ENCODE measurements at regions not wholly inside any gene's neighbourhood (a gene's known extent, or its start where the extent isn't known, plus 50 kb on each side); places are given as distances from the start of the nearest gene placed in this dataset.

GRCh38 chr5:165882099-165882498 is 2376.7 kb downstream of the MAT2B start:
- no peaks in the 10 kb centered on the region for H3K4me1 ChIP-seq (ENCODE audit: insufficient read depth, poor library complexity, severe bottlenecking)
- DNase-seq (ENCODE audit: low spot score) (no peak), ATAC-seq (ENCODE audit: low read depth) (no peak)
- H3K36me3 ChIP-seq (ENCODE audit: low read depth) = no peaks in the 10 kb centered on the region
- TF ChIP-seq CTCF (IDR thresholded peaks at IDR 0.05; ENCODE audit: poor library complexity, severe bottlenecking) = no peak
- no peak overlapping the region for H3K4me3 ChIP-seq (ENCODE audit: severe bottlenecking)
- H3K27me3 ChIP-seq (ENCODE audit: insufficient read depth, poor library complexity, severe bottlenecking) = peaks cover 4% of the 10 kb centered on the region
- H3K27ac ChIP-seq (ENCODE audit: poor library complexity, severe bottlenecking) = no peak overlapping the region
- no peaks in the 10 kb centered on the region for H3K9me3 ChIP-seq (ENCODE audit: severe bottlenecking)

GRCh38 chr5:165885623-165886350 is 2380.4 kb downstream of the MAT2B start:
- Histone ChIP-seq H3K9me3 (ENCODE audit: severe bottlenecking) (peaks cover 2% of the 10 kb centered on the region), H3K27ac (ENCODE audit: poor library complexity, severe bottlenecking) (no peak overlapping the region), H3K36me3 (ENCODE audit: low read depth) (no peaks in the 10 kb centered on the region), H3K4me1 (ENCODE audit: insufficient read depth, poor library complexity, severe bottlenecking) (no peaks in the 10 kb centered on the region), H3K4me3 (ENCODE audit: severe bottlenecking) (no peak overlapping the region), H3K27me3 (ENCODE audit: insufficient read depth, poor library complexity, severe bottlenecking) (peaks cover 3% of the 10 kb centered on the region)
- ATAC-seq (ENCODE audit: low read depth) (no peak), DNase-seq (ENCODE audit: low spot score) (no peak)
- TF ChIP-seq CTCF (IDR thresholded peaks at IDR 0.05; ENCODE audit: poor library complexity, severe bottlenecking) = no peak

GRCh38 chr5:165887147-165887546 is 2381.7 kb downstream of the MAT2B start:
- peaks cover 2% of the 10 kb centered on the region for H3K9me3 ChIP-seq (ENCODE audit: severe bottlenecking)
- H3K36me3 ChIP-seq (ENCODE audit: low read depth) = no peaks in the 10 kb centered on the region
- H3K4me1 ChIP-seq (ENCODE audit: insufficient read depth, poor library complexity, severe bottlenecking) = no peaks in the 10 kb centered on the region
- H3K27ac ChIP-seq (ENCODE audit: poor library complexity, severe bottlenecking) = no peak overlapping the region
- no peak for TF ChIP-seq CTCF (IDR thresholded peaks at IDR 0.05; ENCODE audit: poor library complexity, severe bottlenecking)
- ATAC-seq (ENCODE audit: low read depth) (no peak), DNase-seq (ENCODE audit: low spot score) (no peak)
- no peak overlapping the region for H3K4me3 ChIP-seq (ENCODE audit: severe bottlenecking)
- no peaks in the 10 kb centered on the region for H3K27me3 ChIP-seq (ENCODE audit: insufficient read depth, poor library complexity, severe bottlenecking)

- Histone ChIP-seq H3K4me3 (ENCODE audit: severe bottlenecking) (no peak overlapping the region), H3K4me1 (ENCODE audit: insufficient read depth, poor library complexity, severe bottlenecking) (no peaks in the 10 kb centered on the region), H3K36me3 (ENCODE audit: low read depth) (no peaks in the 10 kb centered on the region), H3K27ac (ENCODE audit: poor library complexity, severe bottlenecking) (no peak overlapping the region), H3K27me3 (ENCODE audit: insufficient read depth, poor library complexity, severe bottlenecking) (peaks cover 3% of the 10 kb centered on the region), H3K9me3 (ENCODE audit: severe bottlenecking) (peaks cover 2% of the 10 kb centered on the region)
- DNase-seq (ENCODE audit: low spot score) (no peak), ATAC-seq (ENCODE audit: low read depth) (no peak)
- no peak for TF ChIP-seq CTCF (IDR thresholded peaks at IDR 0.05; ENCODE audit: poor library complexity, severe bottlenecking)
These were observed 2387.0 kb downstream of the MAT2B start for GRCh38 chr5:165892383-165892782.

- ATAC-seq (ENCODE audit: low read depth) (no peak), DNase-seq (ENCODE audit: low spot score) (no peak)
- H3K27me3 ChIP-seq (ENCODE audit: insufficient read depth, poor library complexity, severe bottlenecking) = peaks cover 3% of the 10 kb centered on the region
- no peaks in the 10 kb centered on the region for H3K4me1 ChIP-seq (ENCODE audit: insufficient read depth, poor library complexity, severe bottlenecking)
- TF ChIP-seq CTCF (IDR thresholded peaks at IDR 0.05; ENCODE audit: poor library complexity, severe bottlenecking) = no peak
- H3K9me3 ChIP-seq (ENCODE audit: severe bottlenecking) = peaks cover 4% of the 10 kb centered on the region
- no peak overlapping the region for H3K4me3 ChIP-seq (ENCODE audit: severe bottlenecking)
- H3K27ac ChIP-seq (ENCODE audit: poor library complexity, severe bottlenecking) = no peak overlapping the region
- H3K36me3 ChIP-seq (ENCODE audit: low read depth) = no peaks in the 10 kb centered on the region
These were observed 2389.5 kb downstream of the MAT2B start for GRCh38 chr5:165894916-165895315.
